AG04450 (cell line): ENCODE measurements at regions not wholly inside any gene's neighbourhood (a gene's known extent, or its start where the extent isn't known, plus 50 kb on each side); places are given as distances from the start of the nearest gene placed in this dataset.
"Not testable (repeated sequence)": the region's sequence is repeated elsewhere in the genome, so short reads cannot be mapped to it uniquely, and the experiment has no call there.

Experiments used
- CTCF ChIA-PET: fragments of 300-600, 350-600 bp; formaldehyde crosslinking; extraction: SDS; loops from one replicate; lab custom pipeline; 2022; ENCODE audit warnings: antibody characterized with exemption, inconsistent platforms; lab: Charles Lee
- POLR2A ChIA-PET: fragments of 350-600 bp; formaldehyde crosslinking; extraction: SDS; loops from one replicate; lab custom pipeline; 2021; ENCODE audit warnings: antibody characterized with exemption, inconsistent platforms; lab: Yijun Ruan, JAX
- DNase-seq: peaks from one replicate; pipeline ENCODE4 v3.0.0-alpha.2; 2011; ENCODE audit warnings: low read depth, low spot score
- H3K27ac ChIP-seq: one replicate; pipeline ENCODE4 v1.5.1; 2012; ENCODE audit warnings: low read depth, low read length, control low read depth
- H3K27me3 ChIP-seq: one replicate; pipeline ENCODE4 v1.6.0; 2012; ENCODE audit warnings: low read length; ENCODE audit not compliant: control insufficient read depth, insufficient read depth
- H3K4me3 ChIP-seq: 2 replicates; pipeline ENCODE4 v1.5.1; 2011; ENCODE audit warnings: mild to moderate bottlenecking, low read depth, low read length, control low read depth
- H3K9me3 ChIP-seq: 2 replicates; pipeline ENCODE4 v1.5.1; 2012; ENCODE audit warnings: low read length; ENCODE audit not compliant: control insufficient read depth, insufficient read depth
- CTCF ChIP-seq: IDR thresholded peaks from 2 replicates; pipeline ENCODE4 v1.5.1; 2011; ENCODE audit warnings: low read depth, low read length, control low read depth, inconsistent platforms

- CTCF ChIA-PET = no interaction called here
- POLR2A ChIA-PET = no interaction called here
- Histone ChIP-seq H3K27me3 (no peaks in the 10 kb centered on the region), H3K4me3 (no peak overlapping the region), H3K9me3 (no peaks in the 10 kb centered on the region), H3K27ac (no peak overlapping the region)
- TF ChIP-seq CTCF = no peak
- no peak for DNase-seq
Observed at GRCh38 chr5:60477849-60478248, 222.1 kb downstream of the DEPDC1B start.

GRCh38 chr5:60473654-60474053, 226.3 kb downstream of the DEPDC1B start:
- ChIA-PET CTCF (no interaction called here), POLR2A (no interaction called here)
- H3K4me3 ChIP-seq = no peak overlapping the region
- no peak for TF ChIP-seq CTCF
- DNase-seq = no peak
- H3K27me3 ChIP-seq = no peaks in the 10 kb centered on the region
- no peak overlapping the region for H3K27ac ChIP-seq
- H3K9me3 ChIP-seq = no peaks in the 10 kb centered on the region

GRCh38 chr5:60473027-60473426, 226.9 kb downstream of the DEPDC1B start:
- H3K4me3 ChIP-seq, H3K9me3 ChIP-seq, H3K27ac ChIP-seq, DNase-seq, POLR2A ChIA-PET, CTCF ChIA-PET, H3K27me3 ChIP-seq: not testable (repeated sequence)

- H3K27ac ChIP-seq = no peak overlapping the region
- H3K9me3 ChIP-seq = no peaks in the 10 kb centered on the region
- ChIA-PET CTCF (no interaction called here), POLR2A (no interaction called here)
- no peak for DNase-seq
- H3K27me3 ChIP-seq = no peaks in the 10 kb centered on the region
- H3K4me3 ChIP-seq = no peak overlapping the region
- no peak for TF ChIP-seq CTCF
Observed at GRCh38 chr5:60470881-60471280, 229.1 kb downstream of the DEPDC1B start.

- no peak for TF ChIP-seq CTCF
- H3K9me3 ChIP-seq = no peaks in the 10 kb centered on the region
- ChIA-PET POLR2A (no interaction called here), CTCF (no interaction called here)
- H3K27ac ChIP-seq = no peak overlapping the region
- H3K4me3 ChIP-seq = no peak overlapping the region
- no peaks in the 10 kb centered on the region for H3K27me3 ChIP-seq
- no peak for DNase-seq
Observed at GRCh38 chr5:60469286-60469685, 230.7 kb downstream of the DEPDC1B start.
